ENCODE measurements at regions not wholly inside any gene's neighbourhood (a gene's known extent, or its start where the extent isn't known, plus 50 kb on each side); places are given as distances from the start of the nearest gene placed in this dataset.

DNA sequence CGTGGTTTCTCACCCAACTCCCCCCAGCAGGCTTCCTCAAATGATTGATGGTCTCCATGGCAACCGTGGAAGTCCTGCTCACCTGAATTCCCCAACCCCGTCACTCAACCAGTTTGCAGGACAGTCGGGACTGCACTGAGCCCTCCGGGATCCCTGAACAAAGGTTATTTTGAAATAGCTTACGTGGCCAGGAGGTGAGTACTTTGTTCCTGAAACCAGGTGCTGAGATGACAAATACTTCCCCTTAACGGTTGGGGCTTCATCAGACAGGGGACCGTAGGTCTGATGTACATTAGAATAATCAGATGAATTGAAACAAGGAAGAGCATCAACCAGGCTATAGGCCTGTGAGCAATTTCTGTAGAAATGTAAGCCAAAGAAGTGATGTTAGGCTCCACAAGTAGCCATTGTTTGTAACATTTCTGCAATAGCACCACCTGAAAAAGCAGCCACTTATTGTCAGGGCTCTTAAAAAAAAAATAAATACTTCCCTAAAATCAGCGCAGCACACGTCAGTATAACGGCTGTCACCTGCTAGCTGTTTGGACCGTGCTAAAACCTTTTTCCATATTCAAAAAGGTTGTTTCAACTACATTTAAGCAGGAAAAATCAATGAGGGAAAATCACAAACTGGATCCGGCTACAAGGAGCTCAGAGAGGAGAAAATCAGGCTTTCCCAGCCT lies 206.4 kb upstream of the ID2 start:
- intact Hi-C loops (cut with DNase I) = no loop called here
- DNase-seq (ENCODE audit: low spot score) = no peak

DNA sequence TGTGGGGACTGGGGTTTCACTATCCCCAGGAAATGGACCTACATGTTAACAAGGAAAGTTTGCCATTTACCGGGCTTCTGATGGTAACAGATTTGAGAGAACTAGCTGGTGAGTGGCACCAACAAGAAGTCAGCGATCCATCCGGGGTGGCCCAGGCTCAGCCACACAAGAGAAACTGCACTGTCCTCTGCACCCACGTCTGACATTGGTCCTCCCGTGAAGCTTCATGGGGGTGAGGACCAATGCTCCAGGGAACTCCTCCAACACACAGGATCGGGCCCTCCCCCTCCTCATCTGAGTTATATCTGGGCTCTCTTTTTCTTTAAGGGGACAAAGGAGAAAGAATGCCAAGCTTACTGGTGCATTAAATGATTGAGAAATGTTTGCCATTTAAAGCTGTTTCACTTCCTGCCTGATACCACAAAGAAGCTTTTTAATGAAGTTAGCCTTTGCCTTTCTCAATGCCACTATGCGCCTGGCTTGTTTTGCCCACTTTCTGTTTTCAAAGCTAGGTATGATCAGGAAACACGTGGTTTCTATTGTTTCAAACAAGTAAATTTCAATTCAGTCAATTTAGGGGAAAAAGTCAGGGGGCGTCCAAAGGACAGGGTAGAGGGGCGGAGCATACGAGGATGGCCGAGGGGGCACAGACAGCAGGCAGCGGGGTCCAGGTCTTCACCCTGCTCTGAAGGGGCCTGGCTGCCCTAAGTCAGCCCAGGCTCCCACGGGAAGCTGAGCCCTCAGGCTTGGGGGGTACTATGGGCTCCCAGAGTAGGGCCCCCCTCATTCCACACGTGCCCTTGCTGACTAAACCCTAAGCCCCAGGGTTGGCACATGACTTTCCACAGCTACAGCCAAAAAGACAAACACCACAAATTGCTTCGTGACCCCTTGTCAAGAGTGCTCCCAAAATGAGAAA lies 204.0 kb upstream of the ID2 start:
- intact Hi-C loops (cut with DNase I) = no loop called here
- DNase-seq (ENCODE audit: low spot score) = no peak

DNA sequence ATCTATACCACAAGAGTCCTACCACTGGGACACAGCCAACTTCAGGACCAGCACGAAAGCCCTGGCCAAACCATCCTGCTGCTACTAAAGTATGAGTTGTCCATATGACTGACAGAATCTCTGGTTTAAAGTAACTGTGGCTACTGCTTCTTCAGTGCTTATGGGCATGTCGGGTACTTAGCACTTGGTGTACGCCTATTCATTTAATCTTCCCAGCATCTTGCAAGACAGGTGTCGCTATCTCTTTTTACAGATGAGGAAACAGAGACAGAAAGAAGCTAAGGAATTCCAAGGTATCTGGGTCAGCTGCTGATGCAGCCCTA lies 203.4 kb upstream of the ID2 start:
- intact Hi-C loops (cut with DNase I) = no loop called here
- no peak for DNase-seq (ENCODE audit: low spot score)

DNA sequence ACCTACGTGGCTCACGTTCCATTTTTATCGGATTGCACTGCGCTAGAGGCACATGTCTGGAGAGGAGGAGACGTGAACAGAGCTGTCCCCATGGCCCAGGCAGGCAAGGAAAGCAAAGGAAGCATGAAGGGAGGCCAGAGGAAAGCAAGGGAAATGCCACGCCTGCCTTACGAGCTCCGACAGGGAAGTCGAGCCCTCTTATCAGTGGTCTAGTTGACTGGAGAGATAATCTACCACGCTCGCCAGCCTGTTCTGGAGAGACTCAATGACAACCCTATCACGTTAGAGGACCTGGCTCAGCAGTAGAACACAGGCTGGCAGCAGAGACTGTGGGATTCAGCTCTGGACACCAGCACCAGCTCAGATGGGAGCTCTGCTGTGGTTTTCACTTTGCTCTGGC lies 202.6 kb upstream of the ID2 start:
- intact Hi-C loops (cut with DNase I) = no loop called here
- no peak for DNase-seq (ENCODE audit: low spot score)

DNA sequence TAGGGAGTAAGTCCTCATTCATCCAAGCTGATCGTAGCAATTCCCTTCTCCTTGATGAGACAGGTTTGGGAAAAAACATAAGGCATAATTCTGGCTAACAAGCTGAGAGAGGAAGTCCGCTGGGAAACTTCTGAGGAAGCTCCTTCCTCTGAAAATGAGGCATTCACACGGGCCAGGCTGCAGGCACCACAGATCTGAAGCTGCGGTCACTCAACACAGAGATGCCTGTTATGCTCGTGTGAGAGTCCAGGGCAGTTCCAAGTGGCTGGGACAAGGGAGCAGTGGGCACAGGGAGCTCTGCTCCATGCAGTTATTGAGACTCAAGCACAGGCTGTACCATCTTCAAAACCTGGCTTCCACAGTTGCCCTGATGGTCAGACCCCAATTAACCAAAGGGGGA lies 200.9 kb upstream of the ID2 start:
- DNase-seq (ENCODE audit: low spot score) = no peak
- intact Hi-C loops (cut with DNase I) = no loop called here

DNA sequence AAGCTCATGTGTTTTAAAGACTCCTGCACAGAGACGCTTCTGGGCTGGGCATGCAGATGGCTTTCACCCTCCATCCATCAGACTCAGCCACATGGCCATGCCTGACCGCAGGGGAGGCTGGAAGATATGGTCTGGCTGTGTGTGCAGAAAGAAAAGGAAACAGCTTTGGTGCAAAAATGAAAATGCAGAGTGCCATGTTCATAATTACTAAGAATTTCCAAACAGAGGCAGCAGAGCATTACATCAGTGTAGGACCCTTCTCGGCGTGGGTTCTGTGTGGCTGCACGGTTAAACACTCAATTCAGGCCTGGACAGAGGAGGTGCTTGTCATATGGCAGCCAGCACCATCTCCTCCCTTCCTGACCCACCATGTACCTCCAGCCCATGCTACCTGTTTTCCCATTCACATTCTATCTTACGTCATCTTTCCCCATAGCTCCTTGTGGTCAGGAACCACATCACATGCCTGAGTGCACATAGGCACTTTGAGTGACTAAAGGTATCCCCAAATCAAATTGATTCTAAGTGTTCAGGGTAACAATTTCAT lies 200.3 kb upstream of the ID2 start:
- DNase-seq (ENCODE audit: low spot score) = no peak
- intact Hi-C loops (cut with DNase I) = no loop called here

DNA sequence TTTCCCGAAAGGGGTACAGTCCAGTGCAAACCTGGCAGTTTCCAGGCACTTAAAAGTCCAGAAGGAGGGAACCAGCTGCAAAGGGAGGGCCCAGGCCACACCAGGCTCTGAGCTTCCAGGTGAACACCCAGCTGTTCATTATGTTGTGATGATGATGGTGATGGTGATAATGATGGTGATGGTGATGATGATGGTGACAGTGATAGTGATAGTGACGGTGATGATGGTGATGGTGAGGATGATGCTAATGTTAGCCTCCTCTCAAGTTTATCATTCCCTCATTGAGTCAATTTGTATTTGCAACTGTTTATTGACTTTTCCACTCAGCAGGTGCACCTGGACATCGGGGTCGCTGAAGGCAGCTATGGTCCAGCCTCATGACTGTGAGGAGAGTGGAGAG lies 199.4 kb upstream of the ID2 start:
- no peak for DNase-seq (ENCODE audit: low spot score)
- intact Hi-C loops (cut with DNase I) = no loop called here

DNA sequence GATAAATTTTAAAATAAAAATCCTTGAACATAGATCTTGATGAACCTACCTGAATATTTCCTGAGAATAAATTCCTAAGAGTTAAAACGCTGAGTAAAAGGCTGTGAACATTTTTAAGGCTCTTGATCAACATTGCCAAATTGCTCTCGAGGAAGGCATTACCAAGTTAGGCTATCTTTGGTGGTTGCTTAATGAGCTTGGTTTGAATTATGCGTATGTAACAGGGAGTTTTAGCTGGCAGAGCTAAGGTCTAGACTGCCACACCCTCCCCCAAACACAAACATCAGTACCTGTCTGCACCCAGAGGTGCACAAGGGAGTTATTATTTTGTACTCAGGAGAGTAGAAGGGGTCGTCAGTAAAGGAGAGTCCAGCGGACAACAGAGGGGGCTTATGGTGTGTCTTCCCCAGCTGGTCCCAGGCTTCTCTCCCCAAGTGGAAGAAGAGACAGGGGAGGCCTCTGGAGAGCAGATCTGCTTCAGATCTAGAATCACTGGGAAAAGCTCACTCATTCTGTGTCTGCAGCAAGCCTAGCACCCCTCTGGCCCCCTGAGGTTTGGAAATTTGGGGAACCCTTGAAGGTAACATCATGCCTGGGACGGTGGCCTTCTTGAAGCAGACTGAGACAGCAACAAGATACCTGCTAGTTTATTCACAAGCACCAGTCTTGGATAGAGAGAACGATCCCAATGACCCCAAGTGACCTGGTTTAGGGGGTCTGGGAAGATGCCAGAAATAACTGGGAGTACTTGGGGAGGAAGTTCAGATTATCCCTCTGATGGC lies 197.2 kb upstream of the ID2 start:
- intact Hi-C loops (cut with DNase I) = no loop called here
- DNase-seq (ENCODE audit: low spot score) = no peak

DNA sequence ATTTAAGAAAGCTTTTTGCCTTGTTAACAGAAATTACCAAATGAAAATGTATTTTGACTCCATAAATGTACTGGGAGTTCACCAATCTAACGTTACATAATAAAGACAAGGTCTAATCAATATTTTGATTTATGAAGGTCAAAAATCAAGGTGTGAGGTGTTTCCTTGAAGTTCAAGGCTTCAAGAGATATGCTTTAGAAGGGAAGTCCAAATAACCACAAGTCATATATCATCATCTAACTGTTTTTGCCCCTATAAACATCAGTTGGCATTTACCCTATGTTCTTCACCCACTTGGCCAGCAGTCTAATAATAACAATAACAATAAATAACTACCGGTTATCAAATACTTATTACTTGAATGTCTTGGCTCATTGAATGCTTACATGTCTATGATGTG lies 196.1 kb upstream of the ID2 start:
- intact Hi-C loops (cut with DNase I) = no loop called here
- no peak for DNase-seq (ENCODE audit: low spot score)

DNA sequence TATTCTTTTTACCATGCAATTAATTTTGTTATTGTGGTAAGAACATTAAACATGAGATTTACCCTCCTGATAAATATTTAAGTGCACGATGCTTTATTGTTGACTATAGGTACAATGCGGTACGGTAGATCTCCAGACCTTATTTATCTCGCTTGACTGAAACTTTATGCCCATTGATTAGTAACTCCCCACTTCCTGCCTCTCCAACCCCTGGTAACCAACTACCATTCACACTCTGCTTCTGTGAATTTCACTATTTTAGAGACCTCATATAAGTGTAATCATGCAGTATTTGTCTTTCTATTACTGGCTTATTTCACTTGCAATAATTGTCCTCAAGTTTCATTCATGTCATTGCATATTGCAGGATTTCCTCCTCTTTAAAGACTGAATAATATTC lies 195.7 kb upstream of the ID2 start:
- intact Hi-C loops (cut with DNase I) = no loop called here

DNA sequence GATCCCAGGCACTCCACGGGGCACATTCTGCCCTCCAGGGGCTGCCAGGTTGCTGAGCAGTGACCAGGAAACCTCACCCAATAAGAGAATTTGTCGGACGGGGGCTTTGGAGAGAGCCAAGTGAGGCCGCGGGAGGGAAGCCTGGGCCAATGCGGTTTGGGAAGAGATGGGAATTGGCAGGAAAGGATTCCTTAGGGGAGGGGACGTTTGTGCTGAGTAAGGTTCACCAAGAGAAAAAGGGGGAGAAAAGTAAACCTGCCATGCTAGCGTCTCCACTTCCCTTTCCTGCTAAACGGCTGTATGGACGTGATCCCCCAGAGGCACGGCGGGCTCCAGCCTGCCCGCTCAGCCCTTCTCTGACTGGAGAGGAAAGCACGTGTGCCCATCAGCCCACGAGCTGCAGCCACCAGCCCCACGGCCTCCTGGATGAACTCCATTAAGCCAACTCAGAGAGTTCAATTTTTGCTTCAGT lies 194.4 kb upstream of the ID2 start:
- DNase-seq (ENCODE audit: low spot score) = no peak
- intact Hi-C loops (cut with DNase I) = no loop called here

More for the DNA sequence above, 195.7 kb upstream of the ID2 start:
- no peak for DNase-seq (ENCODE audit: low spot score)

DNA sequence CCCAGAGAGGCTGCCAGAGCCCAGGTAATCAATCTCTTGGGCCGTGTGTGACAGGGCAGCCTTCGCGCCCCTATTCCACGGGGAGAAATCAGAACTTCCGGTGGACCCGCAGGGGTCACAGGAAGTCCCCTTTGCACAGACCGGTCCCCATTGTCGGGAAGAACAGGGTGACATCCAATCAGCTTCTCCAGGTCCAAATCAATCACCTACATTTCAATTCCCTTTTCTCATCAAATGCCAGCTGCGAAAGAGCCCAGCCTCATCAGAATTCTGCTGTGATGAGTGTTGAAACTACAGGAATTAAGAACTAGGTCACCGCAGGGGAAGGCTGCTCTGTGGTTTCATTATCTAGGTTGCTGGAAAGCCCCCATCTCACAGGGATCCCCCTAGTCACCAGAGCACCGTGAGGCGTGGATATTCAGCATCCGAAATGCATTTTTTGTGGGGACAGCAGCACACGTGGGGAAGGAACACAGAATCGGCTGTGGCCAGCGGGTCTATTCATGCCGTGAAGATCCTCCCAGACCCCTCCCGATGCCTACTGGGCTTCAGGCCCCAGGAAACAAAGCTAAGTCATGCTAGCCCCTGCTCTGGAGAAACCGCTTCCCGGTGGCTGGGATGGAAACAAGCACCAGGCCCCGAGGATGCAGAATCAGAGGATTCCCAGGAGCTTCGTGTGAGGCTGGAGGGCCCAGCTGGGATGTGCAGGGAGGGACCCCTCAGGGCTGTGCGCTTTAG lies 193.7 kb upstream of the ID2 start:
- DNase-seq (ENCODE audit: low spot score) = no peak
- intact Hi-C loops (cut with DNase I) = no loop called here

DNA sequence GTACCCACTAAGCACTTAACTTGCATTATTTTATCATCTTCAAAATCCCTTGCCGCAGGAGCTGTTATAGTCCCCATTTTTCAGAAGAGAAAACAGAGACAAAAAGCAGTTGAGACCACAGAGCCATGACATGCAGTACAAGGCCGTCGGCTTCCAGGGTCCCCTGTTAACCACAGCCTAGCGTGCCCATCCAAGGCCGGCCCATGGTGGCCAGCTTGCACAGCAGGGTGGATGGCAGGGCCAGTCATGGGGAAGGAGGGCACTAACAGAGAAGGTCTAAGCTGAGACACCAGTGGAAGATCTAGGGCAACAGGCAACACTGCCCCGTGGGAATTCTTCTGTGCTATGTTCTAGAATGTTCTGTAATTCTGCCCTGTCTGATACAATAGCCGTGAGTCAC lies 192.6 kb upstream of the ID2 start:
- DNase-seq (ENCODE audit: low spot score) = no peak
- intact Hi-C loops (cut with DNase I) = no loop called here

DNA sequence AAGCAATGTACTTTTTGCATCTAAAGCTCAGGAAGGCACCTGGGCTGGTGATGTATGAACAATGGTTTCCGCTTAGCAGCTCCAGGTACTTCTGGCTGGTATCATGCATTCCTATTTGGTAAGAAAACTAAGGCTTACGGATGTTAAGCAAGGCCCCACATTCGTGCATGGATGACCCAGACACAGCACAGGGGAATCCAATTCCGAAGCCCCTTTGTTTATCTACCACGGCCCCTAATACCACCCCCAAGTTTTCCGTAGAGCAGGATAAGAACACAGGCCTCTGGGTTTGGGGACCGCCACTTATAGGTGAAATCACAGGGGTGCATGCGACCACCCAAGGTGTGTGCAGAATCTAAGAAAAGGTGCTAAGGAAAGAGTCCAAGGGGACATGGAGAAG lies 192.1 kb upstream of the ID2 start:
- intact Hi-C loops (cut with DNase I) = loop anchor here in 1 of 2 donors (10.0 kb wide), 1 partner anchor 165 kb away; no protein-coding TSS in a partner anchor
- no peak for DNase-seq (ENCODE audit: low spot score)

DNA sequence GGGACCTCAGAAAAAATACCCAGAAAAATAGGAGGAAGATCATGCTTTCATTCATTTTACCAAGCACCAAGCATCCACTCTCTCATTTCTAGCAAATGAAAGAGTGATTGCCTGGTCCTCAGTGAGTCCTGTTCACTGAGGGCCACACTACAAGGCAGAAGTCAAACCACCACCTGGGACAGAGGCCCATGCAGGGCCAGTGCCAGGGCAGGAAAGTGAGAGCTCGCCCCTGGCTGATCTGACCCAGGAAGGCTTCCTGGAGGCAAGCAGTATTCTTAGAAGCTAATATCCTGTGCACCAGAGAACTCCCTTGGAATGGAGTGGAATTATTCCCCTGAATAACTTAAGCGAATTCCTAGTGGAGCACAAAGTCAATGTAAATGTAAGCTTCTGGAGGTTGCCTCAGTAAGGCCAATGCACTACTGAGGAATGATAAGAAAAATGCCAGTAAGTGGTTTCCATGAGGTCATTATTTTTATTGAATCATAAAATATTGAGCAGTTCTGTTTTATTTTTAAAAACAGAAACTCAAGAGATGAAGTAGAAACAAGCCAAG lies 191.6 kb upstream of the ID2 start:
- DNase-seq (ENCODE audit: low spot score) = no peak
- intact Hi-C loops (cut with DNase I) = loop anchor here in 1 of 2 donors (10.0 kb wide), 1 partner anchor 165 kb away; no protein-coding TSS in a partner anchor

DNA sequence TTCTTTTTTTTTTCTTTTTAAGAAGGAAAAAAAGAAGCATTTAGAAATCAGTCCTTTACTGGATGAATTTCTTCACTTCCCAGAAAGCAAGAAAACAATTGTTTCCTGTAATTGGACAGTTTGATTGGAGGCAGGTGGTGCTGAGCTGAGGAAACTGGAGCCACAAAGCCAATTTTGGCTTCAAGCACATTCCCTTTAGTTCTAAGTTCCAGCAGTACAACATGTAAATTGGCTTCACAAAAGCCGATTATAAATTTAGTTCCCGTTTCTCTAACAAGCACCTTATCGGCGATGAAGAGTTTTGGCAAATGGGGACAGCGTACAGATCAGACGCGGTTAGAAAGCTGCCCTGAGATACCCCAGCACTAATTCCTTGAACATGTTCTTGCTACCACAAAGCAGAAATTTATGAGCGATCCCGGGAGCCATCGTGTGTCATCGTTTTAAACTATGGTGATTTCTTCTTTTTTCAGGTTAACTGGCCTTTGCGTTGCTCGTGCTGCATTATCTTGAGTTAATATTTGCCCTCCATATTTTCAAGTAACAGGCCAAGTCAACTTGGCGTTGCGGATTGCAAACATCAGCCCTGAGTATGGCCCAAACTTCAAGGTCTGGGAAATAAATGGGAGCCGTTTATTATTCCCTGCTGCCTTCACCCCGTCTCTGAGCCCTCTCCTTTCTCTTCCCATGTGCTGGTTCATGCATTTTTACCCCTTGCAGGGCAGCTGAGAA lies 190.4 kb upstream of the ID2 start:
- DNase-seq (ENCODE audit: low spot score) = no peak
- intact Hi-C loops (cut with DNase I) = loop anchor here in 1 of 2 donors (10.0 kb wide), 1 partner anchor 163 kb away; no protein-coding TSS in a partner anchor

DNA sequence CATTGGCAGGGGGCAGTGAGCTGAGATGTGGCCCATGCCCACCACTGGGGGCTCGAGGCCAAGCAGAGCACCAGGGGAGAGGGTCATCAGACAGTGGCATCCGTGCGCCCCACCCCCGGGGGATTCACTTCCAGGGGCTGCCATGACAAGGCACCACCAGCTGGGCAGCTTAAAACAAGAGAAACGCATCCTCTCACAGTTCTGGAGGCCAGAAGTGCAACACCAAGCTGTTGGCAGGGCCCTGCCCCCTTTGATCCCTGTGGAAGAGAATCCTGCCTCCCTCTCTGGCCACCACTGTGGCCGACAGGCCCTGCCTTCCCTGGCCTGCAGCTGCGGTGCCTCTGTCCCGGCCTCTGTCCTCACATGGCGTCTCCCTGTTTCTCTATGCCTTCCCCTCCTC lies 187.7 kb upstream of the ID2 start:
- intact Hi-C loops (cut with DNase I) = loop anchor here in 1 of 2 donors (10.0 kb wide), 1 partner anchor 161 kb away; no protein-coding TSS in a partner anchor
- peak; percentile 28 for DNase-seq (ENCODE audit: low spot score)

DNA sequence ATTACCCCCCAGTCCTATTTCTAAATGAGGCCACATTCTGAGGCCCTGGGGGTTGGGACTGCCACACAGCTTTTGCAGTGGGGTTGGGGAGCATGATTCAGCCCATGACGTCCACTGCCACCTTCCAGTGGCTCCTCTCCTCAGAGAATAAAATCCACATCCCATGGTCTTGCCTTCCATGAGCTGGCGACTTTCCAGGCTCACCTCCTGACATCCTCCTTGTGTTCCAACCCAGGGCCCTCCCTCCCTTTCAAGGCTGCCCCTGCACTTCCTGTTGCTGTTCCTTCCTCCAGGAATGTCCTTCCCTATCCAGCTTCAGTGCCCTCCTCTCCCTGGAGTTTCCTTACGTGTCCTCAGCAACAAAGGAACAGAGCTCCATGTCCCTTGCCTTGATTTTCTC lies 187.3 kb upstream of the ID2 start:
- intact Hi-C loops (cut with DNase I) = loop anchor here in 1 of 2 donors (10.0 kb wide), 1 partner anchor 160 kb away; no protein-coding TSS in a partner anchor
- peak; percentile 52 for DNase-seq (ENCODE audit: low spot score)
